Effector memory CD8-positive, alpha-beta T cell (primary cell): ENCODE measurements at regions not wholly inside any gene's neighbourhood (a gene's known extent, or its start where the extent isn't known, plus 50 kb on each side); places are given as distances from the start of the nearest gene placed in this dataset.
"Not testable (repeated sequence)": the region's sequence is repeated elsewhere in the genome, so short reads cannot be mapped to it uniquely, and the experiment has no call there.

Experiments used
- ATAC-seq: fragments of 150-1000 bp; cut with Tn5 transposase; replicated peaks from 2 replicates; pipeline ENCODE4 v1.10.0; 2021; ENCODE audit warnings: mild to moderate bottlenecking, moderate library complexity
- DNase-seq, 3 experiments: peaks; one replicate each; pipeline ENCODE4 v3.0.0; 2021
- H3K27ac Mint-ChIP-seq, 2 donors: one replicate each; pipeline ENCODE4 v1.8.0; 2022; ENCODE audit warnings: mild to moderate bottlenecking in 2 of 2, mixed read lengths in 2 of 2, moderate library complexity in 2 of 2
- H3K27me3 Mint-ChIP-seq, 2 donors: one replicate each; pipeline ENCODE4 v1.8.0; 2022; ENCODE audit warnings: mixed read lengths in 2 of 2
- H3K36me3 Mint-ChIP-seq: one replicate; pipeline ENCODE4 v1.8.0; 2022; ENCODE audit warnings: mild to moderate bottlenecking, moderate library complexity, mixed read lengths; ENCODE audit not compliant: insufficient read depth
- H3K4me1 Mint-ChIP-seq, 2 donors: one replicate each; pipeline ENCODE4 v1.8.0; 2022; ENCODE audit warnings: low read depth in 2 of 2, mixed read lengths in 2 of 2
- H3K4me3 Mint-ChIP-seq, 2 donors: one replicate each; pipeline ENCODE4 v1.8.0; 2022; ENCODE audit warnings: mild to moderate bottlenecking in 2 of 2, mixed read lengths in 2 of 2, moderate library complexity in 2 of 2
- H3K9me3 Mint-ChIP-seq, 2 donors: one replicate each; pipeline ENCODE4 v1.8.0; 2022; ENCODE audit warnings: mixed read lengths in 2 of 2

- peaks cover 73 to 74% of the 10 kb centered on the region in 2 donors for H3K27me3 Mint-ChIP-seq
- DNase-seq = peak; percentile 41 to 45 (median 44)
- H3K9me3 Mint-ChIP-seq = no peaks in the 10 kb centered on the region
- H3K4me1 Mint-ChIP-seq = peaks cover 35 to 38% of the 10 kb centered on the region in 2 donors
- ATAC-seq = peak; percentile 65
- H3K27ac Mint-ChIP-seq = peak overlapping the region in 1 of 2 donors; percentile 8
- peaks cover 9% of the 10 kb centered on the region for H3K36me3 Mint-ChIP-seq
- peak overlapping the region; percentile 85 to 90 for H3K4me3 Mint-ChIP-seq
These were observed 167.0 kb upstream of the PPP1R3A start for GRCh38 chr7:114085592-114086501.

- Mint-ChIP-seq H3K27ac (peak overlapping the region in 1 of 2 donors; percentile 8), H3K36me3 (peaks cover 9% of the 10 kb centered on the region), H3K27me3 (peaks cover 76 to 77% of the 10 kb centered on the region in 2 donors), H3K4me1 (peaks cover 35 to 38% of the 10 kb centered on the region in 2 donors), H3K4me3 (peak overlapping the region; percentile 85 to 90), H3K9me3 (no peaks in the 10 kb centered on the region)
- no peak for DNase-seq
- peak; percentile 6 for ATAC-seq
These were observed 166.4 kb upstream of the PPP1R3A start for GRCh38 chr7:114085313-114085591.

- Mint-ChIP-seq H3K4me3 (peak overlapping the region; percentile 85 to 90), H3K27ac (peak overlapping the region in 1 of 2 donors; percentile 8), H3K9me3 (no peaks in the 10 kb centered on the region), H3K27me3 (peaks cover 81 to 82% of the 10 kb centered on the region in 2 donors), H3K4me1 (peaks cover 35 to 38% of the 10 kb centered on the region in 2 donors), H3K36me3 (peaks cover 9% of the 10 kb centered on the region)
- ATAC-seq = no peak
- DNase-seq = no peak
These were observed 165.9 kb upstream of the PPP1R3A start for GRCh38 chr7:114084472-114085312.

GRCh38 chr7:114084002-114084471 lies 165.2 kb upstream of the PPP1R3A start:
- Mint-ChIP-seq H3K4me1 (peaks cover 35 to 38% of the 10 kb centered on the region in 2 donors), H3K4me3 (peak overlapping the region; percentile 85 to 90), H3K27ac (no peak overlapping the region), H3K27me3 (peaks cover 86 to 89% of the 10 kb centered on the region in 2 donors), H3K36me3 (peaks cover 9% of the 10 kb centered on the region), H3K9me3 (no peaks in the 10 kb centered on the region)
- DNase-seq (no peak), ATAC-seq (no peak)

GRCh38 chr7:114083166-114084001 lies 164.6 kb upstream of the PPP1R3A start:
- Mint-ChIP-seq H3K9me3 (no peaks in the 10 kb centered on the region), H3K27ac (no peak overlapping the region), H3K27me3 (peaks cover 85 to 86% of the 10 kb centered on the region in 2 donors), H3K4me1 (peaks cover 35 to 38% of the 10 kb centered on the region in 2 donors), H3K4me3 (peak overlapping the region; percentile 85 to 90), H3K36me3 (peaks cover 9% of the 10 kb centered on the region)
- DNase-seq = no peak
- ATAC-seq = no peak

- ATAC-seq = no peak
- Mint-ChIP-seq H3K9me3 (no peaks in the 10 kb centered on the region), H3K4me1 (peaks cover 35 to 38% of the 10 kb centered on the region in 2 donors), H3K27ac (no peak overlapping the region), H3K36me3 (peaks cover 9% of the 10 kb centered on the region), H3K4me3 (peak overlapping the region in 1 of 2 donors; percentile 54), H3K27me3 (peaks cover 83 to 85% of the 10 kb centered on the region in 2 donors)
- DNase-seq = no peak
These were observed 163.9 kb upstream of the PPP1R3A start for GRCh38 chr7:114082642-114083165.

- no peak for DNase-seq
- no peak overlapping the region for H3K27ac Mint-ChIP-seq
These were observed 163.0 kb upstream of the PPP1R3A start for GRCh38 chr7:114081606-114082425.

GRCh38 chr7:114077158-114077524 lies 158.3 kb upstream of the PPP1R3A start:
- not testable (repeated sequence) for H3K4me3 Mint-ChIP-seq, H3K9me3 Mint-ChIP-seq, H3K4me1 Mint-ChIP-seq, ATAC-seq, H3K36me3 Mint-ChIP-seq, DNase-seq, H3K27ac Mint-ChIP-seq
- peaks cover 43 to 55% of the 10 kb centered on the region in 2 donors for H3K27me3 Mint-ChIP-seq

More at GRCh38 chr7:114081606-114082425, 163.0 kb upstream of the PPP1R3A start:
- Mint-ChIP-seq H3K4me1 (peaks cover 30 to 32% of the 10 kb centered on the region in 2 donors), H3K36me3 (peaks cover 6% of the 10 kb centered on the region), H3K9me3 (no peaks in the 10 kb centered on the region), H3K4me3 (no peak overlapping the region), H3K27me3 (peaks cover 77 to 80% of the 10 kb centered on the region in 2 donors)
- ATAC-seq = peak; percentile 23

- H3K4me3 Mint-ChIP-seq, H3K9me3 Mint-ChIP-seq, DNase-seq, ATAC-seq, H3K4me1 Mint-ChIP-seq, H3K36me3 Mint-ChIP-seq, H3K27ac Mint-ChIP-seq: not testable (repeated sequence)
- peaks cover 39 to 51% of the 10 kb centered on the region in 2 donors for H3K27me3 Mint-ChIP-seq
These were observed 157.8 kb upstream of the PPP1R3A start for GRCh38 chr7:114076392-114077157.

- Mint-ChIP-seq H3K27me3 (peaks cover 18 to 36% of the 10 kb centered on the region in 2 donors), H3K4me3 (no peak overlapping the region), H3K4me1 (no peaks in the 10 kb centered on the region), H3K36me3 (no peaks in the 10 kb centered on the region), H3K9me3 (no peaks in the 10 kb centered on the region), H3K27ac (no peak overlapping the region)
- DNase-seq (no peak), ATAC-seq (no peak)
These were observed 154.9 kb upstream of the PPP1R3A start for GRCh38 chr7:114073701-114074100.

GRCh38 chr7:114070246-114070645 lies 151.4 kb upstream of the PPP1R3A start:
- no peak for ATAC-seq
- no peaks in the 10 kb centered on the region for H3K36me3 Mint-ChIP-seq
- H3K27ac Mint-ChIP-seq = no peak overlapping the region
- peaks cover 17 to 26% of the 10 kb centered on the region in 2 donors for H3K27me3 Mint-ChIP-seq
- H3K4me3 Mint-ChIP-seq = no peak overlapping the region
- no peaks in the 10 kb centered on the region for H3K9me3 Mint-ChIP-seq
- H3K4me1 Mint-ChIP-seq = no peaks in the 10 kb centered on the region
- DNase-seq = no peak
